Stomach (tissue), 8 donors: ENCODE measurements at regions not wholly inside any gene's neighbourhood (a gene's known extent, or its start where the extent isn't known, plus 50 kb on each side); places are given as distances from the start of the nearest gene placed in this dataset.

Experiments
- DNase-seq, 2 donors: peaks; one replicate each; pipeline versions ENCODE4 v3.0.0 to v3.0.0-alpha.2; 2013 to 2019
- H3K27ac ChIP-seq, 5 donors: fragments of 200-600 bp in 4 of 5; sonication (generic) in 4 of 5; one replicate each; pipeline ENCODE4 v1.5.1; 2013 to 2019; ENCODE audit warnings: mild to moderate bottlenecking in 1 of 5, moderate library complexity in 1 of 5
- H3K27me3 ChIP-seq, 3 donors: fragments of 200-600 bp; sonication (generic); one replicate each; pipeline ENCODE4 v1.5.1; 2017 to 2019; ENCODE audit warnings: mixed run types in 1 of 3
- H3K36me3 ChIP-seq, 4 donors: fragments of 200-600 bp; sonication (generic); 1 replicate in 3 of 4; 2 replicates in 1 of 4; pipeline ENCODE4 v1.5.1; 2016 to 2019
- H3K4me1 ChIP-seq, 4 donors: fragments of 200-600 bp; sonication (generic); one replicate each; pipeline ENCODE4 v1.5.1; 2016 to 2019
- H3K4me3 ChIP-seq, 4 donors: fragments of 200-600 bp; sonication (generic) in 3 of 4; one replicate each; pipeline ENCODE4 v1.5.1; 2016 to 2019; ENCODE audit warnings: mild to moderate bottlenecking in 1 of 4
- H3K9me3 ChIP-seq, 4 donors: fragments of 200-600 bp; sonication (generic); one replicate each; pipeline ENCODE4 v1.5.1; 2016 to 2019
- CTCF ChIP-seq, 7 experiments: fragments of 450-650 bp in 4 of 7; fragments of 200-600 bp in 3 of 7; sonication (generic) in 3 of 7; IDR thresholded peaks; one replicate each; pipeline ENCODE4 v1.5.1; 2016 to 2019; ENCODE audit warnings: antibody characterized with exemption in 7 of 7, control low read depth in 2 of 7, mild to moderate bottlenecking in 1 of 7
- EP300 ChIP-seq: sonication (generic); formaldehyde crosslinking; IDR thresholded peaks from one replicate; pipeline ENCODE4 v1.6.1; 2017; ENCODE audit warnings: antibody characterized with exemption
- POLR2A ChIP-seq, 4 donors: fragments of 450-650 bp; IDR thresholded peaks; one replicate each; pipeline ENCODE4 v1.6.1; 2016; ENCODE audit warnings: antibody characterized with exemption in 4 of 4, control low read depth in 2 of 4, mild to moderate bottlenecking in 1 of 4, moderate library complexity in 1 of 4
- POLR2AphosphoS5 ChIP-seq, 3 donors: sonication (generic); formaldehyde crosslinking; IDR thresholded peaks; one replicate each; pipeline ENCODE4 v1.6.1; 2016; ENCODE audit warnings: antibody characterized with exemption in 3 of 3
- WGBS, 5 donors: extraction: QIAGEN DNeasy Blood & Tissue Kit in 3 of 5; methylation state at CpG; one replicate each; pipeline versions ENCODE4 v1.1.5 to v1.1.7; 2013 to 2018; 5-methylcytosine and 5-hydroxymethylcytosine counted together
- intact Hi-C: fragments of 100-400 bp; cut with DNase I; formaldehyde crosslinking; loops from one replicate; pipeline ENCODE4 v1.15.1; 2023; ENCODE audit warnings: low total_unique reads
- donor health status: healthy with polysubstance abuse.
- donor health status: Bipolar disorder and iron deficiency.
- donor health status: healthy.

- H3K9me3 ChIP-seq: peaks cover 0 to 3% (median 0%) of the 10 kb centered on the region in 4 donors
- peaks cover 0 to 14% (median 0%) of the 10 kb centered on the region in 3 donors for H3K27me3 ChIP-seq
- no peak overlapping the region for H3K27ac ChIP-seq
- intact Hi-C loops: no loop called here
- 67 to 82% (median 80%) methylated on average over 10 to 11 of the region's 11 CpGs for WGBS, 5 donors
- no peak for DNase-seq
- H3K4me1 ChIP-seq: no peaks in the 10 kb centered on the region
- no peaks in the 10 kb centered on the region for H3K36me3 ChIP-seq
- no peak overlapping the region for H3K4me3 ChIP-seq
- TF ChIP-seq POLR2A (IDR thresholded peaks at IDR 0.05) (no peak), POLR2AphosphoS5 (IDR thresholded peaks at IDR 0.05) (no peak), CTCF (IDR thresholded peaks at IDR 0.05) (no peak)
Measured at GRCh38 chr10:130558746-130559546, 422.8 kb downstream of the GLRX3 start.

- no peak for DNase-seq
- H3K27me3 ChIP-seq: peaks cover 0 to 14% (median 0%) of the 10 kb centered on the region in 3 donors
- intact Hi-C loops: no loop called here
- TF ChIP-seq POLR2AphosphoS5 (IDR thresholded peaks at IDR 0.05) (no peak), CTCF (IDR thresholded peaks at IDR 0.05) (no peak), POLR2A (IDR thresholded peaks at IDR 0.05) (no peak), EP300 (no peak)
- peaks cover 0 to 3% (median 0%) of the 10 kb centered on the region in 4 donors for H3K9me3 ChIP-seq
- no peak overlapping the region for H3K27ac ChIP-seq
- no peak overlapping the region for H3K4me3 ChIP-seq
- no peaks in the 10 kb centered on the region for H3K36me3 ChIP-seq
- H3K4me1 ChIP-seq: no peaks in the 10 kb centered on the region
- WGBS, 5 donors: 68 to 80% (median 72%) methylated on average over 5 to 6 of the region's 6 CpGs
Measured at GRCh38 chr10:130559547-130559880, 423.3 kb downstream of the GLRX3 start.

- 75 to 82% (median 81%) methylated on average over 11 to 12 of the region's 12 CpGs for WGBS, 5 donors
- Histone ChIP-seq H3K36me3 (no peaks in the 10 kb centered on the region), H3K27ac (no peak overlapping the region), H3K9me3 (peaks cover 0 to 3% (median 0%) of the 10 kb centered on the region in 4 donors), H3K27me3 (peaks cover 0 to 14% (median 0%) of the 10 kb centered on the region in 3 donors), H3K4me1 (no peaks in the 10 kb centered on the region), H3K4me3 (no peak overlapping the region)
- TF ChIP-seq CTCF (IDR thresholded peaks at IDR 0.05): no peak
- TF ChIP-seq POLR2A (IDR thresholded peaks at IDR 0.05): no peak
- no peak for TF ChIP-seq POLR2AphosphoS5 (IDR thresholded peaks at IDR 0.05)
- TF ChIP-seq EP300: no peak
- no peak for DNase-seq
- intact Hi-C loops: no loop called here
Measured at GRCh38 chr10:130560116-130560515, 423.9 kb downstream of the GLRX3 start.

- peaks cover 0 to 3% (median 0%) of the 10 kb centered on the region in 4 donors for H3K9me3 ChIP-seq
- peaks cover 0 to 14% (median 0%) of the 10 kb centered on the region in 3 donors for H3K27me3 ChIP-seq
- no peaks in the 10 kb centered on the region for H3K36me3 ChIP-seq
- TF ChIP-seq EP300: no peak
- DNase-seq: no peak
- WGBS, 5 donors: 87 to 97% (median 91%) methylated on average over 6 to 8 of the region's 8 CpGs
- no peak overlapping the region for H3K4me3 ChIP-seq
- no peaks in the 10 kb centered on the region for H3K4me1 ChIP-seq
- intact Hi-C loops: no loop called here
- no peak overlapping the region for H3K27ac ChIP-seq
Measured at GRCh38 chr10:130560573-130560972, 424.4 kb downstream of the GLRX3 start.

GRCh38 chr10:130561681-130562080 is 425.5 kb downstream of the GLRX3 start:
- TF ChIP-seq POLR2A (IDR thresholded peaks at IDR 0.05): no peak
- no peak for TF ChIP-seq CTCF (IDR thresholded peaks at IDR 0.05)
- TF ChIP-seq EP300: no peak
- TF ChIP-seq POLR2AphosphoS5 (IDR thresholded peaks at IDR 0.05): no peak
- intact Hi-C loops: no loop called here
- H3K4me1 ChIP-seq: no peaks in the 10 kb centered on the region
- no peak overlapping the region for H3K27ac ChIP-seq
- no peak for DNase-seq
- H3K9me3 ChIP-seq: peaks cover 0 to 3% (median 0%) of the 10 kb centered on the region in 4 donors
- H3K4me3 ChIP-seq: no peak overlapping the region
- H3K36me3 ChIP-seq: no peaks in the 10 kb centered on the region
- 65 to 85% (median 78%) methylated on average over 1 of the region's 1 CpG for WGBS, 5 donors
- peaks cover 0 to 15% (median 0%) of the 10 kb centered on the region in 3 donors for H3K27me3 ChIP-seq
